DND-41 (cell line): ENCODE measurements at regions not wholly inside any gene's neighbourhood (a gene's known extent, or its start where the extent isn't known, plus 50 kb on each side); places are given as distances from the start of the nearest gene placed in this dataset.

Experiments used
- ATAC-seq: fragments of 200-7000 bp; cut with Tn5 transposase; 3 replicates; pipeline ENCODE4 v1.9.1; 2021; ENCODE audit warnings: low read depth; ENCODE audit not compliant: insufficient read depth
- DNase-seq: peaks from one replicate; pipeline ENCODE4 v3.0.0-alpha.2; 2020
- H2AFZ ChIP-seq: 2 replicates; pipeline ENCODE4 v1.6.0; 2012; ENCODE audit warnings: low read depth, low read length
- H3K27ac ChIP-seq: 2 replicates; pipeline ENCODE4 v1.5.1; 2012; ENCODE audit warnings: low read length, inconsistent platforms
- H3K27me3 ChIP-seq: fragments of 200-600 bp; sonication (generic); 2 replicates; pipeline ENCODE4 v1.6.0; 2012; ENCODE audit warnings: low read length, mild to moderate bottlenecking, inconsistent platforms; ENCODE audit not compliant: insufficient read depth, poor library complexity
- H3K36me3 ChIP-seq: 2 replicates; pipeline ENCODE4 v1.5.1; 2012; ENCODE audit warnings: low read length, inconsistent platforms; ENCODE audit not compliant: insufficient read depth
- H3K4me1 ChIP-seq: 2 replicates; pipeline ENCODE4 v1.5.1; 2012; ENCODE audit warnings: mild to moderate bottlenecking, low read length; ENCODE audit not compliant: insufficient read depth
- H3K4me2 ChIP-seq: 2 replicates; pipeline ENCODE4 v1.6.0; 2012; ENCODE audit warnings: mild to moderate bottlenecking, moderate library complexity, low read length, inconsistent platforms; ENCODE audit not compliant: insufficient read depth
- H3K4me3 ChIP-seq, 2 experiments: fragments of 200-600 bp in 1 of 2; shearing (Covaris generic) in 1 of 2; 2 replicates each; pipeline ENCODE4 v1.5.1; 2012 to 2016; ENCODE audit warnings: inconsistent platforms in 2 of 2, low read length in 2 of 2, mild to moderate bottlenecking in 2 of 2, low read depth in 1 of 2, moderate library complexity in 1 of 2
- H3K79me2 ChIP-seq: 2 replicates; pipeline ENCODE4 v1.6.0; 2012; ENCODE audit warnings: low read length, inconsistent platforms; ENCODE audit not compliant: insufficient read depth
- H3K9ac ChIP-seq: 2 replicates; pipeline ENCODE4 v1.6.0; 2012; ENCODE audit warnings: low read depth, mild to moderate bottlenecking, inconsistent platforms, low read length, moderate library complexity
- H3K9me3 ChIP-seq: 2 replicates; pipeline ENCODE4 v1.5.1; 2012; ENCODE audit warnings: low read length, moderate library complexity, mild to moderate bottlenecking, inconsistent platforms; ENCODE audit not compliant: insufficient read depth, severe bottlenecking
- H4K20me1 ChIP-seq: 2 replicates; pipeline ENCODE4 v1.6.0; 2012; ENCODE audit warnings: low read length; ENCODE audit not compliant: insufficient read depth
- EZH2 ChIP-seq: IDR thresholded peaks from 3 replicates; pipeline ENCODE4 v1.6.1; 2012; ENCODE audit warnings: borderline replicate concordance, low read depth, mild to moderate bottlenecking, moderate library complexity, low read length, inconsistent platforms; ENCODE audit not compliant: severe bottlenecking
- TF ChIP-seq, protein P1 (sequence below): IDR thresholded peaks from 2 replicates; pipeline ENCODE4 v1.5.1; 2012; ENCODE audit warnings: borderline replicate concordance, low read length, moderate library complexity, mild to moderate bottlenecking; ENCODE audit not compliant: poor library complexity, severe bottlenecking; ENCODE audit errors: extremely low read depth

DNA sequence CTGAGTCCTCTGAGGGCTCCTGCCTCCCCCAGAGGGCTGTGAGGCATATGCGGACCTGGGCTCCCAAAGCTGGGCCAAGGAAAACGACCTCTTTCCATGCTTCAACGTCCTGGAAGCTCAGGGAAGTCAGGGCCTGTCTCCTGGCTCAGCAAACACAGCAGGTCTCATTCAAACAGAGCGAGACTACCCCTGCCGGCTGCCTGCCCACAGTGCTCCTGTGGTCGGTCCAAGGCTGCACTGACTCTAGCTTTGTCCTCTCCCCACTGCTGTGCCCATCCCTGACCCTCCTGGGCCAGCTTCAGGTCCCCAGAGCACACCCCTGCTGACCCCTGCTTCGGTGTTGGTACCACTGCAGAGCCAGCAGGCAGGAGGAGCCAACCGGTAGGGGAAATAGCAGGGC lies 79.6 kb downstream of the PDCL3 start:
- Histone ChIP-seq H3K9me3 (no peaks in the 10 kb centered on the region), H3K36me3 (no peaks in the 10 kb centered on the region), H2AFZ (no peak overlapping the region), H3K27me3 (peaks cover 2% of the 10 kb centered on the region), H3K4me2 (no peak overlapping the region), H4K20me1 (no peaks in the 10 kb centered on the region), H3K9ac (no peak overlapping the region), H3K27ac (no peak overlapping the region), H3K4me3 (no peak overlapping the region), H3K4me1 (peaks cover 36% of the 10 kb centered on the region), H3K79me2 (no peaks in the 10 kb centered on the region)
- DNase-seq (no peak), ATAC-seq (no peak)
- no peak for TF ChIP-seq EZH2
- TF ChIP-seq, protein P1, sequence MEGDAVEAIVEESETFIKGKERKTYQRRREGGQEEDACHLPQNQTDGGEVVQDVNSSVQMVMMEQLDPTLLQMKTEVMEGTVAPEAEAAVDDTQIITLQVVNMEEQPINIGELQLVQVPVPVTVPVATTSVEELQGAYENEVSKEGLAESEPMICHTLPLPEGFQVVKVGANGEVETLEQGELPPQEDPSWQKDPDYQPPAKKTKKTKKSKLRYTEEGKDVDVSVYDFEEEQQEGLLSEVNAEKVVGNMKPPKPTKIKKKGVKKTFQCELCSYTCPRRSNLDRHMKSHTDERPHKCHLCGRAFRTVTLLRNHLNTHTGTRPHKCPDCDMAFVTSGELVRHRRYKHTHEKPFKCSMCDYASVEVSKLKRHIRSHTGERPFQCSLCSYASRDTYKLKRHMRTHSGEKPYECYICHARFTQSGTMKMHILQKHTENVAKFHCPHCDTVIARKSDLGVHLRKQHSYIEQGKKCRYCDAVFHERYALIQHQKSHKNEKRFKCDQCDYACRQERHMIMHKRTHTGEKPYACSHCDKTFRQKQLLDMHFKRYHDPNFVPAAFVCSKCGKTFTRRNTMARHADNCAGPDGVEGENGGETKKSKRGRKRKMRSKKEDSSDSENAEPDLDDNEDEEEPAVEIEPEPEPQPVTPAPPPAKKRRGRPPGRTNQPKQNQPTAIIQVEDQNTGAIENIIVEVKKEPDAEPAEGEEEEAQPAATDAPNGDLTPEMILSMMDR, result no peak

DNA sequence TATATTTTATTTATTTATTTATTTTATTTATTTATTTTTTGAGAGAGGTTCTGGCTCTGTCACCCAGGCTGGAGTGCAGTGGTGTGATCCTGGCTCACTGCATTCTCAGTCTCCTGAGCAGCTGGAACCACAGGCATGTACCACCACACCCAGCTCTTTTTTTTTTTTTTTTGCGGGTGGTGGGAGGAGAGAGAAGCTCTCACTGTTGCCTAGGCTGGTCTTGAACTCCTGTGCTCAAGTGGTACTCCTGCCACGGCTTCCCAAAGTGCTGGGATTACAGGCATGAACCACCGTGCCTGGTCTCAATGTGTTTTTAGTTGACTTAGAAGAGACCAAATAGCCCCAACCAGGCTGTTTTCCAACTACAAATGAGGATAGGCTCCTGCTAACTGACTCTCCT lies 80.7 kb downstream of the PDCL3 start:
- H3K9ac ChIP-seq, result no peak overlapping the region
- TF ChIP-seq, protein P1, result no peak
- no peak for TF ChIP-seq EZH2
- peaks cover 8% of the 10 kb centered on the region for H3K9me3 ChIP-seq
- no peaks in the 10 kb centered on the region for H3K36me3 ChIP-seq
- peak overlapping the region; percentile 43; the same call in 1 of the 2 replicates for H3K27ac ChIP-seq
- no peak overlapping the region for H3K4me3 ChIP-seq
- peaks cover 36% of the 10 kb centered on the region for H3K4me1 ChIP-seq
- H3K79me2 ChIP-seq, result no peaks in the 10 kb centered on the region
- no peaks in the 10 kb centered on the region for H3K27me3 ChIP-seq
- no peak overlapping the region for H2AFZ ChIP-seq
- DNase-seq, result peak; percentile 59
- no peaks in the 10 kb centered on the region for H4K20me1 ChIP-seq
- no peak overlapping the region for H3K4me2 ChIP-seq
- peak; percentile 56 for ATAC-seq

DNA sequence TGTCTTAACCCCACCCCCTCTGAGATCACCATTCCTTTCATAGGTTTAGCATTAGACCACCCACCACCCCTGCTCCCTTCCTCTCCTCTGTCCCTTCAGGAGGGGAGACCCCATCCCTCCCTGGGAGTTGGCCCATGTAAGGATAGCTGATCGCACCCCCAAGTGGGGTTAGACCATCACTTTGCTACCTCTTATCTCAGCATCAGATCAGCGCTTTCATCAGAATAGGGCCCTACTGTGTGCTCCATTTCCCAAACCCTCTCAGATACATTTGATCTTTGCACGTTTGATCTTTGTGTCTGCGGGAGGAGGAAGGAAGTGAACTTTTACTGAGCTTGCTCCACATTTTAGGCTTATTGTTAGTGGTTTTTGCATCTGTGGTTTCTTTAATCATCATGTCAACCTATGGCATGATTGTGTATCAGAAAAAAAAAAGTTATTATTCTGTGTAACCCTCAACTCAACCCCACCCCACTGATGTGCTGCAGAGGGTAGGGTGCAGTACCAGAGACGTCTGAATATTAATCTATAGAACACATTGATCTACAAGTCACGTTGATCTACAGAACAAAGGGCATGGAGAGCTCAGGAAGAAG lies 81.2 kb downstream of the PDCL3 start:
- Histone ChIP-seq H3K9ac (no peak overlapping the region), H3K4me2 (peak overlapping the region; percentile 49), H3K4me3 (peak overlapping the region in 1 of 2 experiments; percentile 21; a peak in 2 of 4 replicates), H3K4me1 (peaks cover 36% of the 10 kb centered on the region), H2AFZ (no peak overlapping the region), H3K27ac (peak overlapping the region; percentile 43; the same call in 1 of the 2 replicates), H3K9me3 (peaks cover 11% of the 10 kb centered on the region), H3K79me2 (no peaks in the 10 kb centered on the region), H3K36me3 (no peaks in the 10 kb centered on the region), H3K27me3 (no peaks in the 10 kb centered on the region), H4K20me1 (no peaks in the 10 kb centered on the region)
- TF ChIP-seq, protein P1, result no peak
- TF ChIP-seq EZH2, result no peak
- peak; percentile 87 for ATAC-seq
- peak; percentile 74 for DNase-seq
